Testis (tissue), 2 donors: ENCODE measurements at regions not wholly inside any gene's neighbourhood (a gene's known extent, or its start where the extent isn't known, plus 50 kb on each side); places are given as distances from the start of the nearest gene placed in this dataset.

Experiments
- CTCF ChIP-seq, 3 experiments: fragments of 450-650 bp in 2 of 3; fragments of 200-600 bp in 1 of 3; sonication (generic) in 1 of 3; IDR thresholded peaks; one replicate each; pipeline ENCODE4 v1.5.1; 2016 to 2019; ENCODE audit warnings: antibody characterized with exemption in 3 of 3, mild to moderate bottlenecking in 2 of 3, moderate library complexity in 1 of 3
- POLR2A ChIP-seq: fragments of 450-650 bp; IDR thresholded peaks from one replicate; pipeline ENCODE4 v1.6.1; 2017; ENCODE audit warnings: antibody characterized with exemption, mild to moderate bottlenecking, moderate library complexity

DNA sequence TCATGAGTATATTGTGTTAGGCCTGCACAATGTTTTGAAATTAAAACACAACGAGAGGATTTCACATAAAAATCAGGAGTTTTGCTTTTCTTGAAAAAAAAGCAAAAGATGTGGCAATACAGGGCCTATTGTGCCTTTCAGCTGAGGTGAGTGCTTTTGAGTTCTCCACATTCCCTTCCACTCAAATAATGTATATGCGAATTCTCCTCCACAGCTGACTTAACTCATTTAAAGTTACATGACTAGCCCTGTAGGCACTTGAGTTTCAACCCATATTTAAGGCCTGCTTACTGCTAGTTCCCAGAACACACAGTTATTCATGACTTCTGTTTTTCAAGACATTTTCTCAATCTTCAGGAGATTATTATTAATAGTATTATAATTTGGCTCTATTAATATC is 353.1 kb downstream of the NUP35 start:
- TF ChIP-seq CTCF (IDR thresholded peaks at IDR 0.05), result no peak
- TF ChIP-seq POLR2A, result no peak
